ENCODE measurements at regions not wholly inside any gene's neighbourhood (a gene's known extent, or its start where the extent isn't known, plus 50 kb on each side); places are given as distances from the start of the nearest gene placed in this dataset.

DNA sequence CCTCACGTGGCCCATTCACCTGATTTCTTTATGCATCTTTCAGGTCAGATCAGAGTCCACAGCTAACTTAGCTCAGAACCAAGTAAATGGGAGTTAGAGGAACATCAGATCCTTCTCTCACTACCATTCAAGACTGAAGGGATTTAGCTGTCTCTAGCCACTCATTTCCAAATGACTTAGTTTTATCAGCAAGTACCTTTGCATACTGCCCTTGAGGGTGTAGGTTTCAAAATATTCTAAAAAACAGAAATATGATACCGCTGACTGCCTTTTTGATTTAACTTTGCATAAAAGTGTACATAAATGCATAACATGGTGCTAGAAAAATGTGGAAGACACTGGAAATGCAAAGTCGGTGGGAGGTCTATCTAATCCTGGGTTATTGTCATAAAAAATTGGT lies 500.6 kb upstream of the CHORDC1 start:
- in situ Hi-C loops (cut with HindIII; ENCODE audit: low pct_unique_long_range_greater_than_20kb, low sequenced_read_pairs) = no loop called here
- Histone ChIP-seq H3K4me3 (ENCODE audit: low read depth in 2 of 2, low read length in 2 of 2) (no peak overlapping the region), H3K9me3 (ENCODE audit: control insufficient read depth, insufficient read depth, low read depth, low read length) (no peaks in the 10 kb centered on the region), H3K36me3 (ENCODE audit: control insufficient read depth, insufficient read depth, low read length) (no peaks in the 10 kb centered on the region), H3K27me3 (ENCODE audit: control insufficient read depth, insufficient read depth, low read length) (no peaks in the 10 kb centered on the region), H3K4me1 (ENCODE audit: control insufficient read depth, insufficient read depth, low read length) (no peaks in the 10 kb centered on the region), H3K27ac (ENCODE audit: low read length) (no peak overlapping the region)
- ATAC-seq = no peak
- BruUV-seq (replicated peaks) = no TSS peak
- POLR2A ChIA-PET = no interaction called here
- CTCF ChIA-PET = no interaction called here
- intact Hi-C loops (cut with micrococcal nuclease; ENCODE audit: unreplicated experiment) = no loop called here
- TF ChIP-seq REST (IDR thresholded peaks at IDR 0.05; ENCODE audit: insufficient read depth in 1 of 2, low read depth in 2 of 2, low read length in 1 of 2) = no peak
- no peak for TF ChIP-seq CTCF (IDR thresholded peaks at IDR 0.05)
- no peak for TF ChIP-seq POLR2AphosphoS5 (IDR thresholded peaks at IDR 0.05; ENCODE audit: low read depth, low read length)
- no peak for TF ChIP-seq TCF7L2 (IDR thresholded peaks at IDR 0.05; ENCODE audit: low read depth, low read length)
- no peak for TF ChIP-seq SIN3A (IDR thresholded peaks at IDR 0.05; ENCODE audit: borderline replicate concordance, insufficient read depth, low read depth, low read length)
- DNase-seq (ENCODE audit: low read depth, low spot score) = no peak

DNA sequence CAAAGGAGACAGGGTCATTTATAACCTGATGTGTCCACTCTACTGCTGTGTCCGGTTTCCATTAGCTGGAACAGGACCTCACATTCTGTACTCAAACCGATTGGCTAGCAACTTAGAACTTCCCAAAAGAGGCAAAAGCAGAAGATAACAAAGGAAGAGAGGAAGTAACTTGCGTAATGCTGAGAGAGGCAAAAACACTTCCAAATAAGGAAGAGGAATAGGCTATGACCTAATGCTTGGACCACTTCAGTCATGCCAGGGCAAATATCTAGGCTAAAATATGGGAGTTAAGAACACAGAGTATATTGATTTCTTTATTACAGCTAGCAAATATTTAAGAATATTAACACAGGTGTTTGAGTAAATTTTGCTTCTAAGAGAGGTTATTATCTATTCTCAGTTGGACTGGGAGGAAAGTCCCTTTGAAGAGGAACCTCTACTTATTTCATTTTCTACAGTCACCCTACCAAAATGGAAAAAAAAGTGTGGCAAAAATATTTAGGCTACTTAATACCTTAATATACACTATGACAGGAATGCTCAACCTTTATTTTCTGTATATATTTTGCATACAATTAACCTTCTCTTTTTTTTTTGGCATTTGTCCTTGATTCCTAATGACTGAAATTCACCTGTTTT lies 499.8 kb upstream of the CHORDC1 start:
- Histone ChIP-seq H3K9me3 (ENCODE audit: control insufficient read depth, insufficient read depth, low read depth, low read length) (no peaks in the 10 kb centered on the region), H3K27me3 (ENCODE audit: control insufficient read depth, insufficient read depth, low read length) (no peaks in the 10 kb centered on the region), H3K4me3 (ENCODE audit: low read depth in 2 of 2, low read length in 2 of 2) (no peak overlapping the region), H3K27ac (ENCODE audit: low read length) (no peak overlapping the region), H3K4me1 (ENCODE audit: control insufficient read depth, insufficient read depth, low read length) (no peaks in the 10 kb centered on the region), H3K36me3 (ENCODE audit: control insufficient read depth, insufficient read depth, low read length) (no peaks in the 10 kb centered on the region)
- ChIA-PET POLR2A (no interaction called here), CTCF (no interaction called here)
- no peak for TF ChIP-seq TCF7L2 (IDR thresholded peaks at IDR 0.05; ENCODE audit: low read depth, low read length)
- no peak for TF ChIP-seq CTCF (IDR thresholded peaks at IDR 0.05)
- TF ChIP-seq SIN3A (IDR thresholded peaks at IDR 0.05; ENCODE audit: borderline replicate concordance, insufficient read depth, low read depth, low read length) = no peak
- TF ChIP-seq REST (IDR thresholded peaks at IDR 0.05; ENCODE audit: insufficient read depth in 1 of 2, low read depth in 2 of 2, low read length in 1 of 2) = no peak
- no peak for TF ChIP-seq POLR2AphosphoS5 (IDR thresholded peaks at IDR 0.05; ENCODE audit: low read depth, low read length)
- in situ Hi-C loops (cut with HindIII; ENCODE audit: low pct_unique_long_range_greater_than_20kb, low sequenced_read_pairs) (no loop called here), intact Hi-C loops (cut with micrococcal nuclease; ENCODE audit: unreplicated experiment) (no loop called here)
- DNase-seq (ENCODE audit: low read depth, low spot score) = no peak
- no peak for ATAC-seq
- no TSS peak for BruUV-seq (replicated peaks)
